ENCODE measurements at regions not wholly inside any gene's neighbourhood (a gene's known extent, or its start where the extent isn't known, plus 50 kb on each side); places are given as distances from the start of the nearest gene placed in this dataset.

- Mint-ChIP-seq H3K27ac (no peak overlapping the region), H3K9me3 (no peaks in the 10 kb centered on the region)
Observed at GRCh38 chr5:162377895-162378294, 310.3 kb downstream of the GABRG2 start.

DNA sequence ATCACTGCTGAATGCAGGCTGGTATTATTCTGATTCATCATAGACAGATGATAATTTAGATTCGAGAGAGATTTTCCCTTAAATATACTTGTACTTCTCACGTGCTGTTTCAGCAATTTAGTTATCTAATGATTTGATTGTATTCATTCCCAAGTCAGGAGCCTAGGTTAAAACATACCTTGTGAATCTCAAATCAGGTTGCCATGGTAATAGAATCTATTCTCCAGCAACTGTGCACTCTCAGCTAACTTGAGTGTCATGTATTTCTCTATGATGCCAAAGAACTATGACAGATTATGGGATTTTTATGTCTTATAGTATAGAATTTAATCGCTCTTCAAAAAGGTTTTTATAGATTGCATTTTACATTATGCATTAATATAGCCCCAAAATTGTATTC is 315.3 kb downstream of the GABRG2 start:
- no peak for DNase-seq (ENCODE audit: low spot score in 2 of 2, unreplicated experiment in 2 of 2)
- Mint-ChIP-seq H3K27me3 (ENCODE audit: low read depth) (peaks cover 1% of the 10 kb centered on the region), H3K4me1 (no peaks in the 10 kb centered on the region), H3K4me3 (no peak overlapping the region), H3K9me3 (no peaks in the 10 kb centered on the region), H3K27ac (no peak overlapping the region), H3K36me3 (no peaks in the 10 kb centered on the region)
- TF ChIP-seq, protein P1, sequence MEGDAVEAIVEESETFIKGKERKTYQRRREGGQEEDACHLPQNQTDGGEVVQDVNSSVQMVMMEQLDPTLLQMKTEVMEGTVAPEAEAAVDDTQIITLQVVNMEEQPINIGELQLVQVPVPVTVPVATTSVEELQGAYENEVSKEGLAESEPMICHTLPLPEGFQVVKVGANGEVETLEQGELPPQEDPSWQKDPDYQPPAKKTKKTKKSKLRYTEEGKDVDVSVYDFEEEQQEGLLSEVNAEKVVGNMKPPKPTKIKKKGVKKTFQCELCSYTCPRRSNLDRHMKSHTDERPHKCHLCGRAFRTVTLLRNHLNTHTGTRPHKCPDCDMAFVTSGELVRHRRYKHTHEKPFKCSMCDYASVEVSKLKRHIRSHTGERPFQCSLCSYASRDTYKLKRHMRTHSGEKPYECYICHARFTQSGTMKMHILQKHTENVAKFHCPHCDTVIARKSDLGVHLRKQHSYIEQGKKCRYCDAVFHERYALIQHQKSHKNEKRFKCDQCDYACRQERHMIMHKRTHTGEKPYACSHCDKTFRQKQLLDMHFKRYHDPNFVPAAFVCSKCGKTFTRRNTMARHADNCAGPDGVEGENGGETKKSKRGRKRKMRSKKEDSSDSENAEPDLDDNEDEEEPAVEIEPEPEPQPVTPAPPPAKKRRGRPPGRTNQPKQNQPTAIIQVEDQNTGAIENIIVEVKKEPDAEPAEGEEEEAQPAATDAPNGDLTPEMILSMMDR (IDR thresholded peaks at IDR 0.05; ENCODE audit: unreplicated experiment) = no peak

More at GRCh38 chr5:162377895-162378294, 310.3 kb downstream of the GABRG2 start:
- Mint-ChIP-seq H3K4me3 (no peak overlapping the region), H3K36me3 (no peaks in the 10 kb centered on the region), H3K27me3 (ENCODE audit: low read depth) (no peaks in the 10 kb centered on the region), H3K4me1 (no peaks in the 10 kb centered on the region)
- TF ChIP-seq, protein P1 (IDR thresholded peaks at IDR 0.05; ENCODE audit: unreplicated experiment) = no peak
- no peak for DNase-seq (ENCODE audit: low spot score in 2 of 2, unreplicated experiment in 2 of 2)

DNA sequence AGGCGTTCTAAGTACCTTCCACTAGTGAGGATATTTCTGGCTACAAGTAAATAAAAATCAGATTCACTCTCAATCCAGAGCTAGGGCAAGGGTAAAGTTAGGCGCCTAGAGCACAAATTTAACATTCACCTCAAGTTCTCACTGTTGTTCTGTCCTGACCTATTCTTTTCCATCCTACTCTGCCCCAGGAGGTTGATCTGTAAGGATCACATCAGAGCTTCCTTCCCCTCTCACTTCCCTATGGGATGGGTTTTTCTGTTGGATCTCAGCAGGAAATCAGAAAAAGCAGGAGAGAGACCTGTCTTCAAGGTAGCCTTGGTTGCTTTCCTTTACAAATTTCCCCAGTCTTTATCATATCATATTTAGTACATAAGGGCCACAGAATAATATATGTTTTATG is 316.7 kb downstream of the GABRG2 start:
- TF ChIP-seq, protein P1 (IDR thresholded peaks at IDR 0.05; ENCODE audit: unreplicated experiment) = no peak
- Mint-ChIP-seq H3K36me3 (no peaks in the 10 kb centered on the region), H3K9me3 (peaks cover 5% of the 10 kb centered on the region), H3K27ac (no peak overlapping the region), H3K4me1 (no peaks in the 10 kb centered on the region), H3K4me3 (no peak overlapping the region), H3K27me3 (ENCODE audit: low read depth) (peaks cover 1% of the 10 kb centered on the region)
- DNase-seq (ENCODE audit: low spot score in 2 of 2, unreplicated experiment in 2 of 2) = no peak

- no peak for DNase-seq (ENCODE audit: low spot score in 2 of 2, unreplicated experiment in 2 of 2)
- TF ChIP-seq, protein P1 (IDR thresholded peaks at IDR 0.05; ENCODE audit: unreplicated experiment) = no peak
- peaks cover 2% of the 10 kb centered on the region for H3K27me3 Mint-ChIP-seq (ENCODE audit: low read depth)
- H3K36me3 Mint-ChIP-seq = no peaks in the 10 kb centered on the region
- H3K9me3 Mint-ChIP-seq = peaks cover 5% of the 10 kb centered on the region
- H3K4me3 Mint-ChIP-seq = no peak overlapping the region
- H3K4me1 Mint-ChIP-seq = no peaks in the 10 kb centered on the region
- no peak overlapping the region for H3K27ac Mint-ChIP-seq
Observed at GRCh38 chr5:162391833-162392232, 324.3 kb downstream of the GABRG2 start.

- no peaks in the 10 kb centered on the region for H3K36me3 Mint-ChIP-seq
- no peak overlapping the region for H3K4me3 Mint-ChIP-seq
- H3K4me1 Mint-ChIP-seq = no peaks in the 10 kb centered on the region
- DNase-seq (ENCODE audit: low spot score in 2 of 2, unreplicated experiment in 2 of 2) = no peak
- H3K27ac Mint-ChIP-seq = no peak overlapping the region
- H3K9me3 Mint-ChIP-seq = peaks cover 5% of the 10 kb centered on the region
- peaks cover 2% of the 10 kb centered on the region for H3K27me3 Mint-ChIP-seq (ENCODE audit: low read depth)
- TF ChIP-seq, protein P1 (IDR thresholded peaks at IDR 0.05; ENCODE audit: unreplicated experiment) = no peak
Observed at GRCh38 chr5:162392336-162392735, 324.8 kb downstream of the GABRG2 start.

DNA sequence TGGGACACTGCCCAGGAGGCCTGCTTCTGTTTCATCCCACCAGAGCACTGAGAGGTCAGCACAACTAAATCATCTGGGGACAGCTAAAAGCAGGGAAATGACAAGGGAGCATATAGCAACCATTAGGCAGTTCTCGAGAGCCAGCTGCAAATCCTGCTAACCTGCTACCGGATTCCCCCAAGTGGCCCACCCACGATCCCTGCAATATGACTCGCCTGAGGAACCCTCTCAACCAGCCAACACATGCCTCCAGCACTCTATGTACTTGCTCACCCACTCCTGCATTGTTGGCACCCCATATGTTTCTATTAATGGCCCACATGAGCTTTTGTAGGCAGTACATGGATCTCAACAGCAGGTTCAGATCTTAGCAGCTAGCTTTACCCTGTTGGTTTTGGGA is 326.0 kb downstream of the GABRG2 start:
- Mint-ChIP-seq H3K27me3 (ENCODE audit: low read depth) (peaks cover 2% of the 10 kb centered on the region), H3K36me3 (no peaks in the 10 kb centered on the region), H3K4me1 (no peaks in the 10 kb centered on the region), H3K9me3 (peaks cover 10% of the 10 kb centered on the region), H3K27ac (no peak overlapping the region), H3K4me3 (no peak overlapping the region)
- TF ChIP-seq, protein P1 (IDR thresholded peaks at IDR 0.05; ENCODE audit: unreplicated experiment) = no peak
- no peak for DNase-seq (ENCODE audit: low spot score in 2 of 2, unreplicated experiment in 2 of 2)
